Anterior cingulate cortex (tissue), 58 donors: ENCODE measurements at regions not wholly inside any gene's neighbourhood (a gene's known extent, or its start where the extent isn't known, plus 50 kb on each side); places are given as distances from the start of the nearest gene placed in this dataset.

Source experiments
- DNase-seq, 58 donors: peaks; one replicate each; lab custom pipeline; 2025; lab: John Stamatoyannopoulos, UW

DNA sequence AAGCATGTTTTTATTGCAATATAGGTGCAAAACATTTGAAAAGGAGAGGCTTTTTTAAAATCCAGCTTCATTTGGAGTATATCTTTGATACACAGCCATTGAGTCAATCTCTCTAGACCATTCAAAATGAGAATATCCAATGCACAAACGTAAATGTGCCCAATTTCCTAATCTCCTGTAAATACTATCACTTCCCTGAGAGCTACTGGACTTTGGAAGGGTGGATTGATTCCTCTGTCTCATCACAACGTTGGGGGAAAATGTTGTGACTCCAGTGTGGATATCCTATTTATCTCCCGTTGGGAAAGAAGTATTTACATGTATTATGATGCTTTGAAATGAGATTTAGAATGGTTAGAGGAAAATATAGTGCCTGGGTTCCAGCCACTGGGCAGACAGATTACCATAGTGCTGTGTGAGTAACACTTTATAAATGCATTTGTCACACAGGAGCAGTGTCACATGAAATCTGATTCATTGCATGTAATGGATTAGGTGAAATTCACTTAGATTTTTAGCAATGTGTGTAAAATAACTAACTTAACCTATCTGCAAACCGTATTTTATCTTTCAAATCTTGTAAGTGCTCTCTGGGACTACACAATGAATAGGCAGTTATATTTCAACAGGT, 64.4 kb upstream of the VCX3A start:
- DNase-seq = no peak
